IPS-20b (cell line): ENCODE measurements at regions not wholly inside any gene's neighbourhood (a gene's known extent, or its start where the extent isn't known, plus 50 kb on each side); places are given as distances from the start of the nearest gene placed in this dataset.
"Not testable (repeated sequence)": the region's sequence is repeated elsewhere in the genome, so short reads cannot be mapped to it uniquely, and the experiment has no call there.

Source experiments
- H3K27ac ChIP-seq: one replicate; pipeline ENCODE4 v1.5.1; 2013; ENCODE audit warnings: low read length
- H3K27me3 ChIP-seq: 2 replicates; pipeline ENCODE4 v1.6.1; 2013; ENCODE audit warnings: mild to moderate bottlenecking, low read length, inconsistent platforms; ENCODE audit not compliant: insufficient read depth
- H3K36me3 ChIP-seq: 2 replicates; pipeline ENCODE4 v1.6.1; 2013; ENCODE audit warnings: low read depth, mild to moderate bottlenecking, inconsistent platforms, low read length, moderate library complexity; ENCODE audit not compliant: insufficient read depth
- H3K4me1 ChIP-seq: 2 replicates; pipeline ENCODE4 v1.6.1; 2013; ENCODE audit warnings: mild to moderate bottlenecking, control low read depth, inconsistent platforms, low read length, moderate library complexity; ENCODE audit not compliant: insufficient read depth
- H3K4me3 ChIP-seq: 2 replicates; pipeline ENCODE4 v1.5.1; 2013; ENCODE audit warnings: mild to moderate bottlenecking, low read length, inconsistent platforms
- H3K9ac ChIP-seq: 2 replicates; pipeline ENCODE4 v1.6.1; 2013; ENCODE audit warnings: low read depth, mild to moderate bottlenecking, inconsistent platforms, low read length, moderate library complexity
- H3K9me3 ChIP-seq: 2 replicates; pipeline ENCODE4 v1.6.1; 2013; ENCODE audit warnings: mild to moderate bottlenecking, low read depth, low read length, inconsistent platforms; ENCODE audit not compliant: insufficient read depth

DNA sequence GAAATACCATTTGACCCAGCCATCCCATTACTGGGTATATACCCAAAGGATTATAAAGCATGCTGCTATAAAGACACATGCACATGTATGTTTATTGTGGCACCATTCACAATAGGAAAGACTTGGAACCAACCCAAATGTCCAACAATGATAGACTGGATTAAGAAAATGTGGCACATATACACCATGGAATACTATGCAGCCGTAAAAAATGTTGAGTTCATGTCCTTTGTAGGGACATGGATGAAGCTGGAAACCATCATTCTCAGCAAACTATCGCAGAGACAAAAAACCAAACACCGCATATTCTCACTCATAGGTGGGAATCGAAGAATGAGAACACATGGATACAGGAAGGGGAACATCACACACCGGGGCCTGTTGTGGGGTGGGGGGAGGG, 111.5 kb downstream of the TPBG start:
- H3K36me3 ChIP-seq, H3K4me1 ChIP-seq, H3K27me3 ChIP-seq, H3K9ac ChIP-seq, H3K4me3 ChIP-seq, H3K27ac ChIP-seq, H3K9me3 ChIP-seq: not testable (repeated sequence)

DNA sequence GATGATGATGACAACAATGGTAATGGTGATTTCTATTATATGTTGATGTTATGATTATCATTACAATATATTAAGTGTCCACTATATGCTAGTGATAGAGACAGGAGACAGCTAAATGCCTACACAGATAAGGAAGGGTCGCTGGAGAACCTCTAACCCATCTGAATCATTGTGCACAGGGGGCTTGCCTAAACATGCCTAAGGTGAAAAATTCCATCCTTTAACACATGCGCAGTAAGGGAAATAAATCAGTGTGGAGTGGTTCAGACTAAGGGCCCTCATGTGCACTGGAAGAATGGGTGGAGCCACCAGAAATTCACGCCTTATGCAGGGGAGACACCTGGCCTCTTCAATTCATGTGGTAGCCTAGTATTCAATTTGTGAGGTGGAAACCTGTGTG, 120.4 kb downstream of the TPBG start:
- Histone ChIP-seq H3K9ac (no peak overlapping the region), H3K36me3 (no peaks in the 10 kb centered on the region), H3K27me3 (no peaks in the 10 kb centered on the region), H3K9me3 (peaks cover 42% of the 10 kb centered on the region), H3K4me3 (no peak overlapping the region), H3K27ac (no peak overlapping the region), H3K4me1 (no peaks in the 10 kb centered on the region)

DNA sequence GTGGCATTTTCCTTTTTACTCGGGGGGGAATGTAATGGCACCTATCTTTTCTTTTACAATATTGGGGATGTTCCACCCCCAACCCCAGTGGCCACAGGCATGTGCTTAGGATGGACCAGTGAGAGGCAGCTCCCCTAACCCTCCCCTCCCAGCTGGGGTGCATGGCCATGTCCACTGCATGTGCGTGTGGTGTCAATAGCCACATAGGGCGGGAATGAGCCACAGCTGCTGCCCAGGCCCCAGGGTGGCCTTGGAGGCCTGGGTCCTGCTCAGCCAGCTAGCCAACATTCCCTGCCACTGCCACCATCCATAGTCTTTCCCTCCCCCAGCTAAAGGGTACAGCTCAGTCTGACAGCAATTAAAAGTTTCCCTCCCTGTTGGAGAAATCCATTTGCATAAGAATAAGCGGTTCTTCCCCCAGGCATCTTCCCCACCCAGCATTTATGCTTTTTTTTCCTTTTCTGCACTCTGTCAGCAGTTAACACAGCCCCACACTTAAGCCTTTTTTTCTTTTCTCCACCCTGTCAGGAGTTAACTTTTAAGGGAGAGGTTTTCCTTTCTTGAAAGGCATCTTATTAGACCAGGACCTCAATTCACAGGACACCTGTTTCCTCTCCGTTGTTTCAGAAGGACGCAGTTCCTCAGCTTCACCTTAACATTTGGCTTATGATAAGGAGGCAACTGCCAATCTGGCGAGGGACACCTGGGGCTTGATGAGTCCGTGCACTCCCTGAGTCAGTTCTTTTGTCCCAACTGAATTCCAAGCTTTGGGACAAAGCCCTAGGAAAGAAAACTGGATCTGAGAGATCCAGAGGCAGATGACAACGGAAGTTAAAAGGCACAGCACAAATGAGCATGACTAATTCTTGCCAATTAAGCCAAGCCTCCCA, 121.4 kb downstream of the TPBG start:
- Histone ChIP-seq H3K9me3 (peaks cover 49% of the 10 kb centered on the region), H3K27ac (no peak overlapping the region), H3K4me1 (no peaks in the 10 kb centered on the region), H3K4me3 (no peak overlapping the region), H3K9ac (no peak overlapping the region), H3K36me3 (no peaks in the 10 kb centered on the region), H3K27me3 (no peaks in the 10 kb centered on the region)

DNA sequence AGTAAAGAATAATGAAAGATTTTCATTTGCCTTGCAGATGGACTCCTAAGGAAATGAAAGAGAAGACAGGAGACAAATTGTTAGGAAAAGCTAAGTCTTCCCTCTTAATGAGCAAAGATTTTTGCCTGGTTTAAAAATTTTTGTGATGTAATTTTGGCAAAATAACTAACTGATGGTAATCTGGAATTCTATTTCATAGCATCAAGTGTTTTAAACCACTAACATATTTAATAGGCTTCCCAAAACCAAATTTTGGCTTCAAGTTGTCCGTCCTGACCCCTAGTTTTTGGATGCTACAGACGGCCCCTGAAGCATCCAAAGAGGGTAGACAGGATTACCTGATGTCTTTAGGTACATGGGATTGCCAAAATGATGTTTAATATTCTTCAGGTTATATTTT, 124.3 kb downstream of the TPBG start:
- no peak overlapping the region for H3K4me3 ChIP-seq
- no peak overlapping the region for H3K9ac ChIP-seq
- H3K4me1 ChIP-seq, result peaks cover 7% of the 10 kb centered on the region; the same call in 1 of the 2 replicates
- no peak overlapping the region for H3K27ac ChIP-seq
- H3K36me3 ChIP-seq, result no peaks in the 10 kb centered on the region
- H3K27me3 ChIP-seq, result no peaks in the 10 kb centered on the region
- H3K9me3 ChIP-seq, result peaks cover 56% of the 10 kb centered on the region

DNA sequence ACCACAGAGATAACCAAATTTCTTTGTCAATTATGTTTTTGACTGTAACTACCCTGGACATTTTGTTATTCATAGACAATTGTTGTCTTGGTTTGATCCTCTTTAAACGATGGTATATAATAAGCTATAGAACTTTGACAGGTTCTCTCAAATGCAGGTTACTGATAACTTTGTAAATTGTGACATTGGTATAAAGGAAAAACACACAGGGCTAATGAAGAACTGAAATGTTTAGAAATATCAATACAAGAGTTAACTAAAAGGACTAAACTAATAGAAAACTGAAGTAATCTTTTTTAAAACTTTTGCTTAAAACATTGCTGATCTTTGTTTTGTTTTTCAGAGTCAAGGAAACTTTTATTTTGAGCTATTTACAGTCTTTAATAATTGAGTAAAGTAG, 124.8 kb downstream of the TPBG start:
- Histone ChIP-seq H3K9me3 (peaks cover 56% of the 10 kb centered on the region), H3K4me3 (no peak overlapping the region), H3K9ac (no peak overlapping the region), H3K36me3 (no peaks in the 10 kb centered on the region), H3K4me1 (peaks cover 7% of the 10 kb centered on the region; the same call in 1 of the 2 replicates), H3K27me3 (no peaks in the 10 kb centered on the region), H3K27ac (no peak overlapping the region)

DNA sequence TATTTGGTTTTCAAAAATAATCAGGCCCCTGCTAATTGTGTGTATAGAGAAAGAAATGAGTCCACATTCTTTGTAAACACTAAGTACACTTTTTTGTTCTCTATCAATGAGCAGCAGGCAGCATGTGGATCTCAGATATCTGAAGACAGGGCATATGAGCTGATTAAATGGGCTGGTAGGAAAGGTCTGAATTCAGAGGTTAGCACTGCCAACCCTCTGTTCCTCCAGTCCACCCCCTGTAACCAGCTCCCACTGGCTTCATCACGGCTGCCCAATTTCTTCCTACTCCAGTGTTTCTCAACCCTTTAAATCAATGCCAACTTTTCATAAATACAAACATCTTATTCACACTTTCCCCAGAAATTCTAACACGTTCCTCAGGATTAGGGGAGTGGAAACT, 128.5 kb downstream of the TPBG start:
- Histone ChIP-seq H3K9me3 (peaks cover 32% of the 10 kb centered on the region), H3K9ac (no peak overlapping the region), H3K36me3 (no peaks in the 10 kb centered on the region), H3K27ac (no peak overlapping the region), H3K4me1 (peaks cover 7% of the 10 kb centered on the region; the same call in 1 of the 2 replicates), H3K27me3 (no peaks in the 10 kb centered on the region), H3K4me3 (no peak overlapping the region)

DNA sequence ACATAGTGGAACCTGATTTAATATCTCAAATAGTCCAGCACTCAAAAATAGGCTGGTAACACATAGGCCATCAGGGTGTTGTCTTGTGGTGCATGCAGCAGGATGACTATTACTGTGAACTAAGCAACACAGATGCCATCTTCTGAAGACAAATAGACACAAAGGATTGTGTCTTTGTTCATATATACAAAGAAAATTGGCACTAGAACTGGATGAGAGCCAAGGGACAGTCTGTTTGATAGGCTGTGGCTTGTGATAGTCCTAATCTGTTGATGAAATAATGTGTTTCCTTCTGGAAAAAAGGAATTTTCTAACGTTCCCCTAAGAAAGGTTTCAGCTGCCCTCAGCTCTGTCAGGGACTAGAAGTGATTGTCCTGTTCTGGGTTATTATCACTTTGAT, 129.8 kb downstream of the TPBG start:
- Histone ChIP-seq H3K9ac (no peak overlapping the region), H3K9me3 (peaks cover 20% of the 10 kb centered on the region; the same call in 1 of the 2 replicates), H3K4me3 (no peak overlapping the region), H3K27ac (no peak overlapping the region), H3K27me3 (no peaks in the 10 kb centered on the region), H3K4me1 (peaks cover 7% of the 10 kb centered on the region; the same call in 1 of the 2 replicates), H3K36me3 (no peaks in the 10 kb centered on the region)

DNA sequence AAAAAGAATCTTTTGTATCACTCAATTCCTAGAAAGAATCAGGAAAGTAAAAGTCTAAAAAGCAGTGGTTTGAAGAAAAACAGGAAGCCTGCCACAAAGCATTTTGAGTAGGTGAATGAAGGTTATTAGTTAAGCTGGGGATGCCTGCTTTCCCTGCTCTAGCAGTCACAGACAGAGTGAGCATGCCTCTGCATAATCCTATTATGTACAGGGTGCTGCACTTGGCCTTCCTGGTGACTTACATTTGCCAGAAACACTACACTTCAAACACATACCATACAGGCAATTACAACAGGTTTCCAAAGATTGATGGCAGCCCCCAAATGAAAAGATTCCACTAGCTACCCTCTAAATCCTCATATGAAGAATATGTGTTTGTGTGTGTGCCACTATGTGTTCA, 130.8 kb downstream of the TPBG start:
- Histone ChIP-seq H3K9ac (no peak overlapping the region), H3K27ac (no peak overlapping the region), H3K4me3 (no peak overlapping the region), H3K36me3 (no peaks in the 10 kb centered on the region), H3K4me1 (peaks cover 7% of the 10 kb centered on the region; the same call in 1 of the 2 replicates), H3K9me3 (peaks cover 14% of the 10 kb centered on the region; the same call in 1 of the 2 replicates), H3K27me3 (no peaks in the 10 kb centered on the region)

DNA sequence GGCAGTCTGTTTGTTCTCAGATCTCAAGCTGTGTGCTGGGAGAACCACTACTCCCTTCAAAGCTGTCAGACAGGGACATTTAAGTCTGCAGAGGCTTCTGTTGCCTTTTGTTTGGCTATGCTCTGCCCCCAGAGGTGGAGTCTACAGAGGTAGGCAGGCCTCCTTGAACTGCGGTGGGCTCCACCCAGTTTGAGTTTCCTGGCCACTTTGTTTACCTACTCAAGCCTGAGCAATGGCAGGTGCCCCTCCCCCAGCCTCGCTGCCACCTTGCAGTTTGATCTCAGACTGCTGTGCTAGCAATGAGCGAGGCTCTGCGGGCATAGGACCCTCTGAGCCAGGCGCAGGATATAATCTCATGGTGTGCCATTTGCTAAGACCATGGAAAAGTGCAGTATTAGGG, 138.3 kb downstream of the TPBG start:
- not testable (repeated sequence) for H3K4me1 ChIP-seq, H3K9me3 ChIP-seq, H3K36me3 ChIP-seq, H3K4me3 ChIP-seq, H3K27ac ChIP-seq, H3K27me3 ChIP-seq, H3K9ac ChIP-seq

DNA sequence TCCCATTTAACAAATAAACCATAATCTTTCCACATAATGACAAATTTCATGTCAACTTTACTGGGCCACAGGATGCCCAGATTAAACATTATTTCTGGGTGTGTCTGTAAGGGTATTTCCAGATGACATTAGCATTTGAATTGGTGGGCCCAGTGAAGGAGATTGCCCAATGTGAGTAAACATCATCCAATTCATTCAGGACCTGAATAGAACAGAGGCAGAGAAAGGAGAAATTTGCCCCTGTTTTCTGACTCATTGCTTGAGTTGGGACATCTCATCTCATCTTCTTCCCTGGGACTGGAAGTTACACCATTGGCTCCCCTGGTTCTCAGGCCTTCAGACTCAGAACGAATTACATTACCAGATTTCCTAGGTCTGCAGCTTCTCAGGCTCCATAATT, 142.9 kb downstream of the TPBG start:
- H3K36me3 ChIP-seq, result no peaks in the 10 kb centered on the region
- H3K4me1 ChIP-seq, result peaks cover 6% of the 10 kb centered on the region; the same call in 1 of the 2 replicates
- H3K27ac ChIP-seq, result no peak overlapping the region
- no peak overlapping the region for H3K9ac ChIP-seq
- H3K27me3 ChIP-seq, result no peaks in the 10 kb centered on the region
- no peak overlapping the region for H3K4me3 ChIP-seq
- H3K9me3 ChIP-seq, result peaks cover 5% of the 10 kb centered on the region; the same call in 1 of the 2 replicates

DNA sequence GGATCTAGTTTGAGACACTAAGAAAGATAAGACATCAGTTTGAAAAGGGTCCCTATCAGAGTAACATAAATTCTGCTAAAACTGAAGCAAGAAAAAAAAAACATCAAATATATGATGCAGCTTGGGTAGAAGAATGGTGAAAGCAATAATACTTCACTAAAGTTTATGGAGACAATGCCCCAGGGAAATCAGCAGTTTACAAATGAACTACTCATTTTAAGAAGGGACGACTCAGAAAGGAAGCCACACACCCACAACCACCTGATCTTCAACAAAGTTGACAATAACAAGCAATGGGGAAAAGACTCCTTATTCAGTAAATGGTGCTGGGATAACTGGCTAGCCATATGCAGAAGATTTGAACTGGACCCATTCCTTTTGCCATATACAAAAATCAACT, 143.5 kb downstream of the TPBG start:
- H3K9ac ChIP-seq, result no peak overlapping the region
- H3K27ac ChIP-seq, result no peak overlapping the region
- no peak overlapping the region for H3K4me3 ChIP-seq
- peaks cover 3% of the 10 kb centered on the region; the same call in 1 of the 2 replicates for H3K9me3 ChIP-seq
- peaks cover 6% of the 10 kb centered on the region; the same call in 1 of the 2 replicates for H3K4me1 ChIP-seq
- H3K27me3 ChIP-seq, result no peaks in the 10 kb centered on the region
- H3K36me3 ChIP-seq, result no peaks in the 10 kb centered on the region

DNA sequence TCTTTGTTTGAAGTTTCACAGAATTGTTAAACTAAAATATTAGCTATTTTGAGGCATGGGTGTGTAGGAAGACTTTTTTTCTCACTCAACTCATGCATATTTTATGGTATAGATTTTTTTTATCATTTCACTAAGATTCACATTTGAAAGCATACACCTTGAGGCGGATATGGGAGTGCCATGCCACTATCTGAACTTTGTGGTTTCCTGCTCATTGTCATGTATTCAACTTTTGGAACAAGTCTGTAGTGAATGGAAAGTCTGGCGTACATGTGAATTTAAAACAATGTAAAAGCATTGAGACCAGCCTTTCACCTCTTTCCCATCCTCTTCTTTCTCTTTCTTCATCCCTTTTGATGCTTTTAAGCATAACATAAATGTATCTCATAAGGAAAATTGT, 147.9 kb downstream of the TPBG start:
- H3K4me1 ChIP-seq, result peaks cover 4% of the 10 kb centered on the region; the same call in 1 of the 2 replicates
- no peaks in the 10 kb centered on the region for H3K36me3 ChIP-seq
- no peak overlapping the region for H3K4me3 ChIP-seq
- H3K27me3 ChIP-seq, result no peaks in the 10 kb centered on the region
- H3K27ac ChIP-seq, result no peak overlapping the region
- no peak overlapping the region for H3K9ac ChIP-seq
- H3K9me3 ChIP-seq, result no peaks in the 10 kb centered on the region
